ENCODE measurements at regions not wholly inside any gene's neighbourhood (a gene's known extent, or its start where the extent isn't known, plus 50 kb on each side); places are given as distances from the start of the nearest gene placed in this dataset.
"Not testable (repeated sequence)": the region's sequence is repeated elsewhere in the genome, so short reads cannot be mapped to it uniquely, and the experiment has no call there.

DNA sequence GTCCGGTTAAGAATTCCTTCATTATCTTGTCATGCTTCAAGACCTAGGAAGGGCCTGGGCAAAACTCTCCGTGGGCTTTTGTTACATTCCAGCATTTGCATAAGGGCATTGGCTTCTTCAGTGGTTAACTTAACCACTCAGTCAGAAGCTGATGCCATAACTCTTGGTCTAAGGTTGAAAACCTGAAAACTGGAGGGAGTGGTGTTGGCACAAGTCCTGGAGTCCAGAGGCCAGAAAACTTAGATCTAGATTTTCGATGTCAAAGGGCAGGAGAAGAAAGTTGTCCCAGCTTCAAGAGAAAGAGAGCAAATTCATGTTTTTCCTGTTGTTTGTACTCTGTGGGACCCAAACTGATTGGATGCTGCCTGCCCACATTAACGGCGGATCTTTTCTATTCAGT, 86.6 kb upstream of the GC start:
- Histone ChIP-seq H3K9me3 (no peaks in the 10 kb centered on the region), H3K4me1 (no peaks in the 10 kb centered on the region), H3K27me3 (no peaks in the 10 kb centered on the region), H3K36me3 (no peaks in the 10 kb centered on the region), H3K4me3 (no peak overlapping the region), H3K27ac (no peak overlapping the region)
- DNase-seq (no peak), ATAC-seq (no peak)
- intact Hi-C loops (cut with DNase I): no loop called here
- TF ChIP-seq, protein P1, sequence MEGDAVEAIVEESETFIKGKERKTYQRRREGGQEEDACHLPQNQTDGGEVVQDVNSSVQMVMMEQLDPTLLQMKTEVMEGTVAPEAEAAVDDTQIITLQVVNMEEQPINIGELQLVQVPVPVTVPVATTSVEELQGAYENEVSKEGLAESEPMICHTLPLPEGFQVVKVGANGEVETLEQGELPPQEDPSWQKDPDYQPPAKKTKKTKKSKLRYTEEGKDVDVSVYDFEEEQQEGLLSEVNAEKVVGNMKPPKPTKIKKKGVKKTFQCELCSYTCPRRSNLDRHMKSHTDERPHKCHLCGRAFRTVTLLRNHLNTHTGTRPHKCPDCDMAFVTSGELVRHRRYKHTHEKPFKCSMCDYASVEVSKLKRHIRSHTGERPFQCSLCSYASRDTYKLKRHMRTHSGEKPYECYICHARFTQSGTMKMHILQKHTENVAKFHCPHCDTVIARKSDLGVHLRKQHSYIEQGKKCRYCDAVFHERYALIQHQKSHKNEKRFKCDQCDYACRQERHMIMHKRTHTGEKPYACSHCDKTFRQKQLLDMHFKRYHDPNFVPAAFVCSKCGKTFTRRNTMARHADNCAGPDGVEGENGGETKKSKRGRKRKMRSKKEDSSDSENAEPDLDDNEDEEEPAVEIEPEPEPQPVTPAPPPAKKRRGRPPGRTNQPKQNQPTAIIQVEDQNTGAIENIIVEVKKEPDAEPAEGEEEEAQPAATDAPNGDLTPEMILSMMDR (IDR thresholded peaks at IDR 0.05): no peak

DNA sequence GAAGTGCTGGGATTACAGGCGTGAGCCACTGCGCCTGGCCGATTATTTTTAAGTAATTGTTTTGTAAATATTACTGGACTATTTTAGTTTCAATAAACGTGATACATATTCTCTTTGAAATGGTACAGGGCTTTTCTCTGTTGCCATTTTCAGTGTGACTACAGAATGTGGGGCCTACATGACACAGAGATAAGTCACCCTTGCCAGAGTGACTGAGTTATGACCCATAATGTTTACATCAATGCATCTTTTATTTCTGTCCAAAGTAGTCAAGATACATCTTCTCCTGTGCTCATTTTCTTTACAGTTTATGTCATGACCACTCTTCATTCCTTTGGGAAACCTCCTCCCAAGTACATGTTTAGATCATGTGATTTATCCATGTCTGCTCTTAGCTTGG, 88.3 kb upstream of the GC start:
- H3K9me3 ChIP-seq: peaks cover 0 to 4% of the 10 kb centered on the region in 2 donors
- intact Hi-C loops (cut with DNase I): no loop called here
- H3K36me3 ChIP-seq: no peaks in the 10 kb centered on the region
- no peaks in the 10 kb centered on the region for H3K4me1 ChIP-seq
- DNase-seq (no peak), ATAC-seq (no peak)
- no peak overlapping the region for H3K4me3 ChIP-seq
- H3K27me3 ChIP-seq: no peaks in the 10 kb centered on the region
- no peak overlapping the region for H3K27ac ChIP-seq
- TF ChIP-seq, protein P1 (IDR thresholded peaks at IDR 0.05): no peak

DNA sequence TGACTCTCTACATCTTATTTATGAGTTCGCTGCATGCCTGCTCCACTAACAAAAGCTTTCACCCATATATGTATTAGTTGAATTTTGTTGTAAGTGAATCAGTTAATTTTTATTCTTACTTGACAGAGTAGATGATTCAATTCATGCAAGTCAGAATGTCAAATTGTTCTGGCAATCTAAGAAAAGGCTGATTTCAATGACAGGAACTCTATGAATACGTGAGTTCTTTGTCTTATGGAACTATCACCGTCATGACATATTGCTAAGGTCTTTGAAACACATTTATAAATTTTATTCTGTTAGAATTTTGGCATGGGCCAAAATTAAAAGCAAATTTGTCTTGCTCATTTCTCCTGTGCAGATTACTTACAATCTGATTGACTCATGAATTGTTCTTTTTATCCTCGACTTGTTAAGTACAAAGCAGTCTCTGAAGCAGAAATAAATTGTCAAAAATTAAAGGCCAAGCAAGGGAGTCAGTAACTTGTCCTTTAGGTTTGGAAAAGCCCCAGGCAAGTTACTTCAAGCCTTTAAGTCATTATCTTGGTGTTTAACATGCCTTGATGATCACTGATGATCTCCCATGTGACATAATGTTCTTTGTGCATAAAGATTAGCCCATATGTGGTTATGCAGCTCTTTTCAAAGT, 89.0 kb upstream of the GC start:
- intact Hi-C loops (cut with DNase I): no loop called here
- H3K27me3 ChIP-seq: no peaks in the 10 kb centered on the region
- H3K4me1 ChIP-seq: no peaks in the 10 kb centered on the region
- DNase-seq (no peak), ATAC-seq (no peak)
- TF ChIP-seq, protein P1 (IDR thresholded peaks at IDR 0.05): no peak
- no peak overlapping the region for H3K27ac ChIP-seq
- no peaks in the 10 kb centered on the region for H3K36me3 ChIP-seq
- H3K9me3 ChIP-seq: peaks cover 0 to 4% of the 10 kb centered on the region in 2 donors
- H3K4me3 ChIP-seq: no peak overlapping the region

DNA sequence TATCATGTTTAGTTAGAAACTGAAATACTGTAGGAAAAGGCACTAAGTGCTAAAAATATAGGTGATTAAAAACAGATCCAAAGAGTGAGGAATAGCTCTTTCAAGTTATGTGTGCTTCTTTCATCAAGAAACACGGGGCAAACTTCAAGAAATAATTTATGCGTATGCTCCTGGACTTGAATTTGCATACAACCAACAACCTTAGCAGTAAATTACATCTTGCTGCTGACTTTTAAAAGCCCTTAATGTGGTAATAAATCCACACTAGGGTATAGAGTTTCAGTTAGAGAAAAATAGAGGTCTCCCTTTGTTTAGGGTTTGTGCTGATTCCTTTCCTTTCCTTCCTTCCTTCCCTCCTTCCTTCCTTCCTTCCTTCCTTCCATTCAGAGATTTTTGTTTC, 94.5 kb upstream of the GC start:
- H3K4me1 ChIP-seq: no peaks in the 10 kb centered on the region
- H3K27me3 ChIP-seq: no peaks in the 10 kb centered on the region
- H3K36me3 ChIP-seq: no peaks in the 10 kb centered on the region
- TF ChIP-seq, protein P1 (IDR thresholded peaks at IDR 0.05): no peak
- H3K27ac ChIP-seq: no peak overlapping the region
- no peak for ATAC-seq
- intact Hi-C loops (cut with DNase I): no loop called here
- DNase-seq: no peak
- H3K9me3 ChIP-seq: peaks cover 0 to 4% of the 10 kb centered on the region in 2 donors
- no peak overlapping the region for H3K4me3 ChIP-seq

DNA sequence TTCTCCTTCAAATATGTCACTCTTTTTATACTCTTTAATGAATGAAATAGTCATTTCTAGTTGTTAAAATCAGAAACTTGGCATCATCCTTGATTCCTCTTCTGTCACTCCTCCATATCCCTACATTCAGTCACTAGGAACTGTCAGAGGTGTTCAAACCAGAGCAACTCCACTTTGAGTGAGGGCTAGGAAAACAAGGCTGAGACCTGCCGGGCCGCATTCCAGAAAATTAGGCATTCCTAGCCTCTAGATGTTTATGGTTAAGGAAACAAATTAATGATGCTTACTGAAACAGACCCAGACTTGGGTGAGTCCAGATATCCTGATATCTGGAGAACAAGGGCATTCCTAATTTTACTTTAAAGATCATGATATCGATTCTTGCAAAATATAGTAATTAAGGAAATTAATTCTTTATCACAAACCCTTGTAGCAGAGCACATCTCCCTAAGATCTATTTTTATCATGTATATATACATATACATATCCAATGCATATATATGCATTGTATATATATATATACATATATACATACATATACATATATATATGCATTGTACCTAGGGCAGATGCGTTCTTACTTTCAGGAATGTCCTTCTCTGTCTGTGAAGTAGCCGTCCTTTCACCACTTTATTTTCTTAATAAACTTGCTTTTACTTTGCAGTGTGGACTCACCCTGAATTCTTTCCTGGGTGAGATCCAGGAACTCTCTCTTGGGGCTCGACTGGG, 98.4 kb upstream of the GC start:
- Histone ChIP-seq H3K36me3 (no peaks in the 10 kb centered on the region), H3K27me3 (no peaks in the 10 kb centered on the region), H3K4me1 (no peaks in the 10 kb centered on the region), H3K9me3 (no peaks in the 10 kb centered on the region), H3K4me3 (no peak overlapping the region), H3K27ac (no peak overlapping the region)
- ATAC-seq (no peak), DNase-seq (no peak)
- TF ChIP-seq, protein P1 (IDR thresholded peaks at IDR 0.05): no peak
- intact Hi-C loops (cut with DNase I): no loop called here

DNA sequence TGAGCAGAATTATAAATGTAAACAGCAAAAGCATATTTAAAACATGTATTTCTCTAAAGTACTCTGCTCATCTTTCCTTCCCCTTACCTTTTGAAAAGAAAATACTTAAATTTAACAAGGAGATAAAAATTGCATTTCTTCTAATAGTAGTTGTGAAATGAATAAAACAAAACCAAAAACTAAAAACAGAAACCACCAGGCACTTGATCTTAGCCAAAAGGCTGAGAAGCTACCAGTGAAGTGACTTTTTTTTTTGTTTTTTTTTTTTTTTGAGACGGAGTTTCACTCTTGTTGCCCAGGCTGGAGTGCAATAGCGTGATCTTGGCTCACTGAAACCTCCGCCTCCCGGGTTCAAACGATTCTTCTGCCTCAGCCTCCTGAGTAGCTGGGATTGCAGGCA, 116.5 kb upstream of the GC start:
- DNase-seq; intact Hi-C loops (cut with DNase I); H3K9me3 ChIP-seq; H3K27me3 ChIP-seq; H3K27ac ChIP-seq; H3K36me3 ChIP-seq; H3K4me3 ChIP-seq; ATAC-seq; H3K4me1 ChIP-seq: not testable (repeated sequence)

DNA sequence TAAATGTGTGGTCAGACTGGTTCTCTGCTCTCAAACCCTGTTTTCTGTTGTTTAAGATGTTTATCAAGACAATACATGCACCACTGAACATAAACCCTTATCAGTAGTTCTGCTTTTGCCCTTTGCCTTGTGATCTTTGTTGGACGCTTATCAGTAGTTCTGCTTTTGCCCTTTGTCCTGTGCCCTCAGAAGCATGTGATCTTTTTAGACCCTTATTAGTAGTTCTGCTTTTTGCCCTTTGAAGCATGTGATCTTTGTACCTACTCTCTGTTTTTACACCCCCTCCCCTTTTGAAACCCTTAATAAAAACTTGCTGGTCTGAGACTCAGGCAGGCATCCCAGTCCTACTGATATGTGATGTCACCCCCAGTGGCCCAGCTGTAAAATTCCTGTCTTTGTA, 121.7 kb upstream of the GC start:
- intact Hi-C loops (cut with DNase I); H3K27me3 ChIP-seq; DNase-seq; ATAC-seq; H3K27ac ChIP-seq; H3K4me1 ChIP-seq; H3K4me3 ChIP-seq; H3K36me3 ChIP-seq: not testable (repeated sequence)
- peaks cover 0 to 22% of the 10 kb centered on the region in 2 donors for H3K9me3 ChIP-seq
